Right atrium auricular region (tissue), 2 donors: ENCODE measurements at regions not wholly inside any gene's neighbourhood (a gene's known extent, or its start where the extent isn't known, plus 50 kb on each side); places are given as distances from the start of the nearest gene placed in this dataset.

ENCODE experiments used
- DNase-seq: peaks from one replicate; pipeline ENCODE4 v3.0.0-alpha.2; 2019; ENCODE audit warnings: low spot score
- H3K27ac ChIP-seq, 2 donors: fragments of 200-600 bp; sonication (generic); 1 replicate in 1 of 2; 2 replicates in 1 of 2; pipeline ENCODE4 v1.5.1; 2016 to 2019
- H3K27me3 ChIP-seq, 2 donors: fragments of 200-600 bp; sonication (generic); one replicate each; pipeline versions ENCODE4 v1.5.1 to v1.6.0; 2017 to 2019
- H3K36me3 ChIP-seq: fragments of 200-600 bp; sonication (generic); one replicate; pipeline ENCODE4 v1.5.1; 2016
- H3K4me1 ChIP-seq, 2 donors: fragments of 200-600 bp; sonication (generic); one replicate each; pipeline versions ENCODE4 v1.5.1 to v1.6.0; 2017 to 2019
- H3K4me3 ChIP-seq, 2 donors: fragments of 200-600 bp; sonication (generic); 1 replicate in 1 of 2; 2 replicates in 1 of 2; pipeline ENCODE4 v1.5.1; 2017 to 2019; ENCODE audit warnings: mild to moderate bottlenecking in 1 of 2, moderate library complexity in 1 of 2
- H3K9me3 ChIP-seq, 2 donors: fragments of 200-600 bp; sonication (generic); one replicate each; pipeline ENCODE4 v1.5.1; 2019
- TF ChIP-seq, protein P1 (sequence below), 2 donors: fragments of 200-600 bp; sonication (generic); IDR thresholded peaks; one replicate each; pipeline ENCODE4 v1.5.1; 2019; ENCODE audit warnings: antibody characterized with exemption in 2 of 2

DNA sequence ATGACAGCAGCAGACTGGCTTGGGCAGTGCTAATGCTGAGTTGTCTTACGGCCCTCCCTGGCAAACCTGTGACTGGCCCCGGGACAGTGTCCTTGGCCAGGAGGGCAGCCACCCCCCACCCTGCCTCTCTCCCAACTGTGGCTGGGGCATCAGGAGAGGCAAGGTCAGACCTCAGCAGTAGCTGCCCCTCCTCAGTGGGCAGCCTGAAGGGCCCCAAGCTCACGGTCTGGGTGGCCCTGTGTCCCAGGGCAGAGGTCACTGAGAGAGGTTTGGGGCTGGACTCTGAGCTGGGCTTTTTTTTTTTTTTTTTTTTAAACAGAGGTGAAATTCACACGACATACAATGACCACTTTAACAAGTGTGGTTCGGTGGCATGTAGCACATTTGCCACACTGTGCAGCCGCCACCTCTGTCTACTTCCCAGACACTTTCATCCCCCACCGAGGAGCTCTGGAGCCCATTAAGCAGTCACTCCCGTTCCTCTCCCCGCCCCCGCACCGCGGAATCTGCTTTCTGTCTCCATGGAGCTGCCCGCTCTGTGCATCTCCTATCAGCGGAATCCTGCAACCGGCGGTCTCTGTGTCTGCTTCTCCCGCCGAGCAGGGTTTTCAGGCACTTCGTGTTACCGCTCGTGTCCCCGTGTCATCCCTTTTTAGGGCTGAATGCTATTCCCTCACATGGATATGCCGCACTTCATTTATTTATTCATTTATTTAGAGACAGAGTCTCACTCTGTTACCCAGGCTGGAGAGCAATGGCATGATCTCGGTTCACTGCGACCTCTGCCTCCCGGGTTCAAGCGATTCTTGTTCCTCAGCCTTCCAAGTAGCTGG is 67.9 kb upstream of the GATA5 start:
- no peak overlapping the region for H3K4me3 ChIP-seq
- peaks cover 0 to 7% of the 10 kb centered on the region in 2 donors for H3K4me1 ChIP-seq
- TF ChIP-seq, protein P1, sequence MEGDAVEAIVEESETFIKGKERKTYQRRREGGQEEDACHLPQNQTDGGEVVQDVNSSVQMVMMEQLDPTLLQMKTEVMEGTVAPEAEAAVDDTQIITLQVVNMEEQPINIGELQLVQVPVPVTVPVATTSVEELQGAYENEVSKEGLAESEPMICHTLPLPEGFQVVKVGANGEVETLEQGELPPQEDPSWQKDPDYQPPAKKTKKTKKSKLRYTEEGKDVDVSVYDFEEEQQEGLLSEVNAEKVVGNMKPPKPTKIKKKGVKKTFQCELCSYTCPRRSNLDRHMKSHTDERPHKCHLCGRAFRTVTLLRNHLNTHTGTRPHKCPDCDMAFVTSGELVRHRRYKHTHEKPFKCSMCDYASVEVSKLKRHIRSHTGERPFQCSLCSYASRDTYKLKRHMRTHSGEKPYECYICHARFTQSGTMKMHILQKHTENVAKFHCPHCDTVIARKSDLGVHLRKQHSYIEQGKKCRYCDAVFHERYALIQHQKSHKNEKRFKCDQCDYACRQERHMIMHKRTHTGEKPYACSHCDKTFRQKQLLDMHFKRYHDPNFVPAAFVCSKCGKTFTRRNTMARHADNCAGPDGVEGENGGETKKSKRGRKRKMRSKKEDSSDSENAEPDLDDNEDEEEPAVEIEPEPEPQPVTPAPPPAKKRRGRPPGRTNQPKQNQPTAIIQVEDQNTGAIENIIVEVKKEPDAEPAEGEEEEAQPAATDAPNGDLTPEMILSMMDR (IDR thresholded peaks at IDR 0.05), result no peak
- no peak for DNase-seq
- H3K36me3 ChIP-seq, result no peaks in the 10 kb centered on the region
- no peaks in the 10 kb centered on the region for H3K27me3 ChIP-seq
- H3K9me3 ChIP-seq, result no peaks in the 10 kb centered on the region
- no peak overlapping the region for H3K27ac ChIP-seq

DNA sequence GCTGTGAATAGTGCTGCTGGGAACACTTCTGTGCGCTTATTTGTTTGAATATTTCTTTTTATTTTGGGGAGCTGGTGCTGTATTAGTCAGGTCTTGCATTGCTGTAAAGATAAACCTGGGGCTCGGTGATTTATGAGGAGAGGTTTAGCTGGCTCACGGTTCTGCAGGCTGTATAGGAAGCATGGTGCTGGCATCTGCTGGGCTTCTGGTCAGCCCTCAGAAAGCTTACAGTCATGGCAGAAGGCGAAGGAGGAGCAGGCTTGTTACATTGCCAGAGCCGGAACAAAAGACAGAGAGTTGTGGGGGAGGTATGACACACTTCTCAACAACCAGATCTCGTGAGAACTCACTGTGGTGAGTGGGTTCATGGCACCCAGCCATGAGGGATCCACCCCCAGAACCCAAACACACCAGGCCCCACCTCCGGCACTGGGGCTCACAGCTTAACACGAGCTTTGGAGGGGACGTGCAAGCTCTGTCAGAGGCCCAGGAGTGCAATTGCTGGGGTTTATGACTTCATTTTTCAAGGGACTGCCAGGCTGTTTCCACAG is 68.8 kb upstream of the GATA5 start:
- H3K27ac ChIP-seq, result no peak overlapping the region
- H3K27me3 ChIP-seq, result no peaks in the 10 kb centered on the region
- TF ChIP-seq, protein P1 (IDR thresholded peaks at IDR 0.05), result no peak
- H3K36me3 ChIP-seq, result no peaks in the 10 kb centered on the region
- H3K9me3 ChIP-seq, result no peaks in the 10 kb centered on the region
- DNase-seq, result no peak
- H3K4me3 ChIP-seq, result no peak overlapping the region
- peaks cover 0 to 16% of the 10 kb centered on the region in 2 donors for H3K4me1 ChIP-seq

DNA sequence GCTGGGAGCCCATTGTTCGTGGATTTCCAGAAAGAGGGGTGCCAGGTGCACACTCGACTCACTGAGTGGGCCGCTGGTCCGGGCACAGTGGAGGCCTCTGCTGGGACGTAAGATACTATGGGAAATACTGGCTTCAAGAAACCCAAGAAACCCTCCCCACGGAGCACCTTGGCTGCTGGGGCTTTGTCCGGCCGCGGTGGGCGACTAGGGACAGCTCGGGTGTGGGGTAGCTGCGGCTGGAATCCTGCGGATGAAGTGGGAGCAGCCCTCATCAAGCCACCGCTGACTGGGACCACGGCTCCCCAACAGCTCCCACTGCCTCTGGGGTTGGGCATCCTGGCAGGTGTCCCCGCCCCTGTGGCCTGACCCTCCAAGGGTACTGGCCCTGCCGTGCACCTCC is 69.5 kb upstream of the GATA5 start:
- Histone ChIP-seq H3K4me3 (no peak overlapping the region), H3K36me3 (no peaks in the 10 kb centered on the region), H3K4me1 (peaks cover 0 to 23% of the 10 kb centered on the region in 2 donors), H3K27me3 (no peaks in the 10 kb centered on the region), H3K27ac (no peak overlapping the region), H3K9me3 (no peaks in the 10 kb centered on the region)
- no peak for DNase-seq
- TF ChIP-seq, protein P1 (IDR thresholded peaks at IDR 0.05), result no peak

DNA sequence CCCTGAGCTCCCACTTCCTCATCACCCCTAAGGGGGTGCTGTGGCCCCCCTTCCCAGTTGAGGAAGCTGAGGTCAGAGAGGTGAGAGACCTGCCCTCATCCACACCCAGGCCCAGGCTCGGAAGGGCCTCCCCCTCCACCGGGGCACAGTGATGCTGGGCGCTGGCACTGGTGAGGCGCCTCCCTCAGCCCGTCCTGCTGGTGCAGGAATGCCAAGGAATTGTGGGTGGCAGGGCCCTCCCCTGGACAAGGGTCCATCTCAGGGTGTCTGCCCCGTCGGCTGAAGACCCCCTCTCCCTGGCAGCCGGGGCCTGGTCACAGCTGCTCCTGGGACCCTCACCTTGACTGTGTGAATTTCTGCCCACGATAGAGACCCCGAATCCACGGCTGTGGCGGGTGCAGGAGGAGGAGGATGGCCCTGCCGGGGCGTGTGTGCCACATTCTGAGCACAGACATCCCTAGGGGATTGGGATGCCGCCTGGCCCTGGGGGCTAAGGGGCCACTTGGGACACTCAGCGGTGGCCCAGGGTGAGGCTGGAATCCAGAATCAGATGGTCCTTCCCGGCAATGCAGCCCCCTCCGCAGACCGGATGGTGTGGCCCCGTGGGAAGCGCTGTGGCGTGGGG is 70.2 kb upstream of the GATA5 start:
- Histone ChIP-seq H3K4me3 (no peak overlapping the region), H3K4me1 (peaks cover 0 to 30% of the 10 kb centered on the region in 2 donors)
- TF ChIP-seq, protein P1 (IDR thresholded peaks at IDR 0.05), result no peak

DNA sequence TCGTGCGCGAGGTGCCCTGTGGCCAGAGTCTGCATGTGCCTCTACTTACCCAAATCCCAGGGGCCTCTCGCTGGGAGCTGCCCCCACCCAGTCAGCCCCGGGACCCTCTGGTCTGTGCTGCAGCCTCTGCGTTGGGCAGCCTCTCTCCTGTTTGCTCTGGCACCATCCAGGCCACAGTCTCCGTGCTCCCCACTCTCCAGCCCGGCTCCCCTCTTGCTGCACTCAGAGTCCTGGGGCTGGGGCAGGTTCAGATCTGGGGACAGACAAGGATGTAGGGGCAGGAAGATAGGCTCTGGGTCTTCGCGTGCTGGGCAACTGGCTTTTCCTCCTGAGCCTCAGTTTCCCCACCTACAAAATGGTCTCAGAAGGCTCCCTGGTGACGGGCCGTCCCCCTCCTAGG is 70.8 kb upstream of the GATA5 start:
- Histone ChIP-seq H3K9me3 (no peaks in the 10 kb centered on the region), H3K27ac (no peak overlapping the region), H3K4me1 (peaks cover 0 to 36% of the 10 kb centered on the region in 2 donors), H3K27me3 (no peaks in the 10 kb centered on the region), H3K4me3 (no peak overlapping the region), H3K36me3 (peaks cover 7% of the 10 kb centered on the region)
- no peak for DNase-seq
- TF ChIP-seq, protein P1 (IDR thresholded peaks at IDR 0.05), result no peak

More for the DNA sequence above, 70.2 kb upstream of the GATA5 start:
- H3K36me3 ChIP-seq, result peaks cover 2% of the 10 kb centered on the region
- H3K27me3 ChIP-seq, result no peaks in the 10 kb centered on the region
- DNase-seq, result no peak
- no peaks in the 10 kb centered on the region for H3K9me3 ChIP-seq
- H3K27ac ChIP-seq, result no peak overlapping the region
